ENCODE measurements at regions not wholly inside any gene's neighbourhood (a gene's known extent, or its start where the extent isn't known, plus 50 kb on each side); places are given as distances from the start of the nearest gene placed in this dataset.

- TF ChIP-seq POLR2AphosphoS5 (IDR thresholded peaks at IDR 0.05; ENCODE audit: low read depth, low read length) (no peak), POLR2A (IDR thresholded peaks at IDR 0.05; ENCODE audit: low read depth, low read length) (no peak), TAF1 (IDR thresholded peaks at IDR 0.05; ENCODE audit: low read depth, low read length) (no peak), SPI1 (IDR thresholded peaks at IDR 0.05; ENCODE audit: low read depth, low read length) (no peak), PAX5 (IDR thresholded peaks at IDR 0.05; ENCODE audit: insufficient read depth, low read length, severe bottlenecking) (no peak), POU2F2 (IDR thresholded peaks at IDR 0.05; ENCODE audit: low read depth, low read length) (no peak)
Observed at GRCh38 chr1:194155962-194156361, 969.5 kb upstream of the B3GALT2 start.
